ENCODE measurements at regions not wholly inside any gene's neighbourhood (a gene's known extent, or its start where the extent isn't known, plus 50 kb on each side); places are given as distances from the start of the nearest gene placed in this dataset.

- H3K27ac ChIP-seq (replicated peaks), result no peak overlapping the region
- TF ChIP-seq GABPA (IDR thresholded peaks at IDR 0.05; ENCODE audit: low read depth), result no peak
- no peak for TF ChIP-seq POLR2AphosphoS5 (IDR thresholded peaks at IDR 0.05; ENCODE audit: low read depth)
- no peak for TF ChIP-seq SPI1 (IDR thresholded peaks at IDR 0.05; ENCODE audit: borderline replicate concordance, low read depth)
- TF ChIP-seq REST (IDR thresholded peaks at IDR 0.05; ENCODE audit: insufficient replicate concordance, low read depth), result no peak
- no peak for TF ChIP-seq CTCF (IDR thresholded peaks at IDR 0.05; ENCODE audit: insufficient read depth, low read length)
- H3K4me3 ChIP-seq (replicated peaks; ENCODE audit: insufficient read depth, low read length), result no peak overlapping the region
- no peaks in the 10 kb centered on the region for H3K27me3 ChIP-seq (ENCODE audit: insufficient read depth, poor library complexity, severe bottlenecking)
- no peak for DNase-seq (ENCODE audit: low read depth in 1 of 2, low spot score in 1 of 2)
Observed at GRCh38 chrX:40299641-40300046, 201.9 kb upstream of the BCOR start.

- Histone ChIP-seq H3K4me3 (replicated peaks; ENCODE audit: insufficient read depth, low read length) (no peak overlapping the region), H3K27me3 (ENCODE audit: insufficient read depth, poor library complexity, severe bottlenecking) (no peaks in the 10 kb centered on the region), H3K27ac (replicated peaks) (no peak overlapping the region)
- TF ChIP-seq CTCF (IDR thresholded peaks at IDR 0.05; ENCODE audit: insufficient read depth, low read length), result no peak
- TF ChIP-seq SPI1 (IDR thresholded peaks at IDR 0.05; ENCODE audit: borderline replicate concordance, low read depth), result no peak
- TF ChIP-seq REST (IDR thresholded peaks at IDR 0.05; ENCODE audit: insufficient replicate concordance, low read depth), result no peak
- TF ChIP-seq GABPA (IDR thresholded peaks at IDR 0.05; ENCODE audit: low read depth), result no peak
- TF ChIP-seq POLR2AphosphoS5 (IDR thresholded peaks at IDR 0.05; ENCODE audit: low read depth), result no peak
- DNase-seq (ENCODE audit: low read depth in 1 of 2, low spot score in 1 of 2), result no peak
Observed at GRCh38 chrX:40298572-40299479, 201.1 kb upstream of the BCOR start.

- no peak for DNase-seq (ENCODE audit: low read depth in 1 of 2, low spot score in 1 of 2)
- Histone ChIP-seq H3K27ac (replicated peaks) (no peak overlapping the region), H3K4me3 (replicated peaks; ENCODE audit: insufficient read depth, low read length) (no peak overlapping the region), H3K27me3 (ENCODE audit: insufficient read depth, poor library complexity, severe bottlenecking) (no peaks in the 10 kb centered on the region)
- TF ChIP-seq GABPA (IDR thresholded peaks at IDR 0.05; ENCODE audit: low read depth), result no peak
- TF ChIP-seq POLR2AphosphoS5 (IDR thresholded peaks at IDR 0.05; ENCODE audit: low read depth), result no peak
- no peak for TF ChIP-seq CTCF (IDR thresholded peaks at IDR 0.05; ENCODE audit: insufficient read depth, low read length)
- no peak for TF ChIP-seq REST (IDR thresholded peaks at IDR 0.05; ENCODE audit: insufficient replicate concordance, low read depth)
- TF ChIP-seq SPI1 (IDR thresholded peaks at IDR 0.05; ENCODE audit: borderline replicate concordance, low read depth), result no peak
Observed at GRCh38 chrX:40298069-40298468, 200.3 kb upstream of the BCOR start.
